Peyer's patch (tissue), 4 donors: ENCODE measurements at regions not wholly inside any gene's neighbourhood (a gene's known extent, or its start where the extent isn't known, plus 50 kb on each side); places are given as distances from the start of the nearest gene placed in this dataset.

Source experiments
- CTCF ChIP-seq, 6 experiments: fragments of 450-650 bp in 4 of 6; fragments of 200-600 bp in 2 of 6; sonication (generic) in 1 of 6; IDR thresholded peaks; one replicate each; pipeline ENCODE4 v1.5.1; 2017 to 2019; ENCODE audit warnings: antibody characterized with exemption in 6 of 6, mild to moderate bottlenecking in 3 of 6, moderate library complexity in 1 of 6
- POLR2A ChIP-seq, 2 donors: fragments of 450-650 bp; IDR thresholded peaks; one replicate each; pipeline ENCODE4 v1.5.1; 2017; ENCODE audit warnings: antibody characterized with exemption in 2 of 2, mild to moderate bottlenecking in 2 of 2, moderate library complexity in 2 of 2

- no peak for TF ChIP-seq CTCF (IDR thresholded peaks at IDR 0.05)
- no peak for TF ChIP-seq POLR2A (IDR thresholded peaks at IDR 0.05)
These were observed 257.6 kb upstream of the ZMIZ1 start for GRCh38 chr10:78811174-78811573.
